ENCODE measurements at regions not wholly inside any gene's neighbourhood (a gene's known extent, or its start where the extent isn't known, plus 50 kb on each side); places are given as distances from the start of the nearest gene placed in this dataset.

DNA sequence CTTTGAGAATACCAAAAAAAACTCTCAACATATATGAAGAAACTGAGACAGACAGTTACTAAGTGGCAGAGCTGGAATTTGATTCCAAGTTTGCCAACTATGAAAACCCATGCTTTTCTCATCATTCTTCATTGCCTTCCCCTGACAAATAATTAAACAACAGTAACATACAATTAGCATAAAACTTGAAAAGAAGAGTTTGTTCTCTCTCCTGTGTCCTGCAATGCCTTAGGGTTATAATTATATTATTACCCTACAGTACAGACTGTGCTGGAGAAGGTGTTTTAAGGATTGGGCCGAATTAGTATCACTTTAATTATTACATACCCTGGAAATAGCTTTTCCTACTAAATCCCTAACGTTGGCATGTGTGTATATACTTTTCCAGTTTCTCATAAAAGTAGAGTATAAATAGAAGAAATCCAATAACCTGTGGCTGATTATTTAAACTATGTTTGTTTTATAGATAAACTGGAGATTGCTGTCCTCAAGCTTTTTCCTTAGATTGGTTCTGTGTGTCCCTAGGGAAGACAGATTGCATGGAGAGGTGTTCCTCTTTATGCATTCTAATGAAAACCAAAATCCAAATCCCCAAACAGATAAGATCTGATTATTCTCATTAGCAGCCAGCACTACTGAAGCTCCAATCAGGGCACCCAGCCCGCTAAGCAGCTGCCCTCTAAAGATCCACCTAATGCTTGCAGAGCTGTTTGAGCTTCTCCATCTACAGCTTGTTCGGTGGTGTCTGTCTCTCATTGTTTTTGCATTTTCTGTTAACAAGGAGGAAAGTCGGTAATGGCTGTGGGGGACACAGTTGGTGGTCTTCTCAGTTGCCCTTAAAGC lies 156.3 kb downstream of the TM2D1 start:
- no peaks in the 10 kb centered on the region for H3K4me1 ChIP-seq
- TF ChIP-seq, protein P1, sequence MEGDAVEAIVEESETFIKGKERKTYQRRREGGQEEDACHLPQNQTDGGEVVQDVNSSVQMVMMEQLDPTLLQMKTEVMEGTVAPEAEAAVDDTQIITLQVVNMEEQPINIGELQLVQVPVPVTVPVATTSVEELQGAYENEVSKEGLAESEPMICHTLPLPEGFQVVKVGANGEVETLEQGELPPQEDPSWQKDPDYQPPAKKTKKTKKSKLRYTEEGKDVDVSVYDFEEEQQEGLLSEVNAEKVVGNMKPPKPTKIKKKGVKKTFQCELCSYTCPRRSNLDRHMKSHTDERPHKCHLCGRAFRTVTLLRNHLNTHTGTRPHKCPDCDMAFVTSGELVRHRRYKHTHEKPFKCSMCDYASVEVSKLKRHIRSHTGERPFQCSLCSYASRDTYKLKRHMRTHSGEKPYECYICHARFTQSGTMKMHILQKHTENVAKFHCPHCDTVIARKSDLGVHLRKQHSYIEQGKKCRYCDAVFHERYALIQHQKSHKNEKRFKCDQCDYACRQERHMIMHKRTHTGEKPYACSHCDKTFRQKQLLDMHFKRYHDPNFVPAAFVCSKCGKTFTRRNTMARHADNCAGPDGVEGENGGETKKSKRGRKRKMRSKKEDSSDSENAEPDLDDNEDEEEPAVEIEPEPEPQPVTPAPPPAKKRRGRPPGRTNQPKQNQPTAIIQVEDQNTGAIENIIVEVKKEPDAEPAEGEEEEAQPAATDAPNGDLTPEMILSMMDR (IDR thresholded peaks at IDR 0.05): no peak
- intact Hi-C loops (cut with DNase I; ENCODE audit: low total_unique reads): no loop called here

DNA sequence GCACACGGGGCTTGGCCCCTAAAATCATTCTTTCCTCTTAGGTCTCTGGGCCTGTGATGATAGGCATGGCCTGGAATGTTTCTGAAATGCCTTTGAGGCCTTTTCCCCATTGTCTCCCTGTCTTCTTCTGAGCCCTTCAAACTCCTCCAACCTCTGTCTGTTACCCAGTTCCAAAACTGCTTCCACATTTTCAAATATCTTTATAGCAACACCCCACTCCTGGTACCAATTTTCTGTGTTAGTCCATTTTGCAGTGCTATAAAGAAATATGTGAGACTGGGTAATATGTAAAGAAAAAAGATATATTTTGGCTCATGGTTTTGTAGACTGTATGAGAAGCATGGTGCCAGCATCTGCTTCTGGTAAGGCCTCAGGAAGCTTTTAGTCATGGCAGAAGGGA lies 158.8 kb downstream of the TM2D1 start:
- intact Hi-C loops (cut with DNase I; ENCODE audit: low total_unique reads): no loop called here
- Histone ChIP-seq H3K4me1 (no peaks in the 10 kb centered on the region), H3K36me3 (peaks cover 0 to 9% (median 0%) of the 10 kb centered on the region in 3 donors), H3K27me3 (no peaks in the 10 kb centered on the region), H3K4me3 (no peak overlapping the region), H3K27ac (no peak overlapping the region), H3K9me3 (peaks cover 0 to 27% (median 16%) of the 10 kb centered on the region in 3 donors)
- TF ChIP-seq, protein P1 (IDR thresholded peaks at IDR 0.05): no peak
- DNase-seq: no peak

More for the DNA sequence above, 156.3 kb downstream of the TM2D1 start:
- Histone ChIP-seq H3K27me3 (no peaks in the 10 kb centered on the region), H3K36me3 (peaks cover 0 to 9% (median 0%) of the 10 kb centered on the region in 3 donors), H3K9me3 (peaks cover 0 to 27% (median 16%) of the 10 kb centered on the region in 3 donors), H3K27ac (no peak overlapping the region), H3K4me3 (no peak overlapping the region)
- no peak for DNase-seq

DNA sequence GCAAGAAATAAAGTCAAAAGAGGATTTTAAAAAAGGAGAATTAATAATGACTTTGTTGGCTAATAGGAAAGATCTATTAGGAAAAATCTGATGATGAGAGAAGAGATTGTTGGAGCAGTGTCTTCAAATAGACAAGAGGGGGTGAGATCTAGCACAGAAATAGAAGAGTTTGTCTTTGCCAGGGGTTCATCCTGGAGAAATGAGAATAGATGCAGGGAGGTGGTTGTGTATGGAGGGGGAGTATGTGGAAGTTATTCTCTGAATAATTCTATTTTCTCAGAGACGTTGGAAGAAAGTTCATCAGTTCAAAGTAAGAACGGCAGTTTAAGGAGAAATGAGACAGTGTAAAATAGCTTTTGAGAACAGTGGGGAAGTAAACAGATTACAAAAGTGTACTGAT lies 161.3 kb downstream of the TM2D1 start:
- Histone ChIP-seq H3K27ac (no peak overlapping the region), H3K27me3 (no peaks in the 10 kb centered on the region), H3K4me3 (no peak overlapping the region), H3K36me3 (peaks cover 0 to 9% (median 0%) of the 10 kb centered on the region in 3 donors), H3K9me3 (peaks cover 0 to 27% (median 16%) of the 10 kb centered on the region in 3 donors), H3K4me1 (no peaks in the 10 kb centered on the region)
- intact Hi-C loops (cut with DNase I; ENCODE audit: low total_unique reads): no loop called here
- TF ChIP-seq, protein P1 (IDR thresholded peaks at IDR 0.05): no peak
- DNase-seq: no peak

DNA sequence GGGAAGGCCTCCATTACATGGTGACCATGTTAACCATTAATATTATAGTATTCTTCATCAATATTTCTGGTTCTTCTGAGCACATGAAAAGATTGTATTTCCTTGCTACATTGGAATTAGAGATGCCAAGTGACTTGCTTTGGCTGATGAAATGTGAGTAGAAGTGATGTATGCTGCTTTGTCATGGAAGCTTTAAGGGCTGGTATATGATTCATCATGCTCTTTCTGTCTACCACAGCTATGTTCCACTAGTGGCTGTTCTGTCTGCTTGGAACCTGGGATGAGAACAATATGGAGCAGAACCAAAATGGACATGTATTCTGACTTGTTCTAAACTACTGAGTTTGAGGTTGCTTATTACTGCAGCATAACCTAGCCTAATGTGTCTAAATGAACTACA lies 163.3 kb downstream of the TM2D1 start:
- peaks cover 0 to 22% (median 14%) of the 10 kb centered on the region in 3 donors for H3K9me3 ChIP-seq
- H3K36me3 ChIP-seq: peaks cover 0 to 9% (median 0%) of the 10 kb centered on the region in 3 donors
- TF ChIP-seq, protein P1 (IDR thresholded peaks at IDR 0.05): no peak
- intact Hi-C loops (cut with DNase I; ENCODE audit: low total_unique reads): no loop called here
- no peak for DNase-seq
- H3K4me1 ChIP-seq: no peaks in the 10 kb centered on the region
- H3K27ac ChIP-seq: no peak overlapping the region
- no peaks in the 10 kb centered on the region for H3K27me3 ChIP-seq
- H3K4me3 ChIP-seq: no peak overlapping the region

DNA sequence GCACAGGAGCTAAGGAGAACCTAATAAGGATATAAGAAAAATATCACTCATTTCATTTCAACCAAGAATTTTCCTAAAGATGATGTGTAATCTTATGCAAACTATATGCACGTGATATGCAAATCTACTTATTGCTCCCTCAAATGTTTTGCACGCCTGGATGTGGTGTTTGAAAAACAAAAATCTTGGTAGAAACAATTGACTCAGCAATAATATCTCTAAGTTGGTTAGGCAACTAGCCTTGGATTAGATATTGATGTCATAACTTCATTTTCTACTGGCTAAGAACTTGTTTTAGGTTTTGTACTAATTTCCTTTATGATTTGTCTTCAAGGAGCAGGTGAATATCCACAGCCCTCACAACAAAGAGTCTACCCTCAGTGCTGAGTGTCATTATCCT lies 164.6 kb downstream of the TM2D1 start:
- intact Hi-C loops (cut with DNase I; ENCODE audit: low total_unique reads): no loop called here
- Histone ChIP-seq H3K9me3 (peaks cover 0 to 21% (median 1%) of the 10 kb centered on the region in 3 donors), H3K4me1 (no peaks in the 10 kb centered on the region), H3K4me3 (no peak overlapping the region), H3K27ac (no peak overlapping the region), H3K27me3 (no peaks in the 10 kb centered on the region), H3K36me3 (no peaks in the 10 kb centered on the region)
- TF ChIP-seq, protein P1 (IDR thresholded peaks at IDR 0.05): no peak
- no peak for DNase-seq
